Mesendoderm (in vitro differentiated cells): ENCODE measurements at regions not wholly inside any gene's neighbourhood (a gene's known extent, or its start where the extent isn't known, plus 50 kb on each side); places are given as distances from the start of the nearest gene placed in this dataset.

ENCODE experiments used
- DNase-seq: peaks from one replicate; pipeline ENCODE4 v3.0.0; 2013
- H2AK5ac ChIP-seq: 2 replicates; pipeline ENCODE4 v1.6.1; 2013; ENCODE audit warnings: low read length, inconsistent platforms
- H2BK120ac ChIP-seq: 2 replicates; pipeline ENCODE4 v1.6.1; 2013; ENCODE audit warnings: low read depth, mild to moderate bottlenecking, low read length, moderate library complexity, mixed read lengths
- H2BK15ac ChIP-seq: replicated peaks from 2 replicates; pipeline ENCODE4 v1.6.1; 2013; ENCODE audit warnings: low read depth, mild to moderate bottlenecking, moderate library complexity
- H2BK5ac ChIP-seq: 2 replicates; pipeline ENCODE4 v1.6.1; 2013; ENCODE audit warnings: low read length, inconsistent platforms
- H3K18ac ChIP-seq: 2 replicates; pipeline ENCODE4 v1.6.1; 2013; ENCODE audit warnings: mild to moderate bottlenecking, low read length, mixed read lengths
- H3K23ac ChIP-seq: one replicate; pipeline ENCODE4 v1.6.1; 2013; ENCODE audit warnings: low read length
- H3K27ac ChIP-seq: 2 replicates; pipeline ENCODE4 v1.5.1; 2013; ENCODE audit warnings: low read depth, mild to moderate bottlenecking, inconsistent platforms, low read length, moderate library complexity
- H3K27me3 ChIP-seq: 2 replicates; pipeline ENCODE4 v1.6.1; 2013; ENCODE audit warnings: low read length, control low read depth, mild to moderate bottlenecking, inconsistent platforms; ENCODE audit not compliant: insufficient read depth, poor library complexity
- H3K36me3 ChIP-seq: 2 replicates; pipeline ENCODE4 v1.6.1; 2013; ENCODE audit warnings: low read length, inconsistent platforms; ENCODE audit not compliant: control insufficient read depth, insufficient read depth
- H3K4ac ChIP-seq: one replicate; pipeline ENCODE4 v1.6.1; 2013; ENCODE audit warnings: low read depth, mild to moderate bottlenecking, low read length, moderate library complexity
- H3K4me1 ChIP-seq: 2 replicates; pipeline ENCODE4 v1.6.1; 2013; ENCODE audit warnings: low read depth, low read length, inconsistent platforms; ENCODE audit not compliant: control insufficient read depth
- H3K4me2 ChIP-seq: 2 replicates; pipeline ENCODE4 v1.6.1; 2013; ENCODE audit warnings: low read length
- H3K4me3 ChIP-seq: 2 replicates; pipeline ENCODE4 v1.5.1; 2013; ENCODE audit warnings: mild to moderate bottlenecking, low read length
- H3K56ac ChIP-seq: one replicate; pipeline ENCODE4 v1.6.1; 2013; ENCODE audit warnings: low read length
- H3K79me1 ChIP-seq: 2 replicates; pipeline ENCODE4 v1.6.1; 2013; ENCODE audit warnings: low read length, inconsistent platforms
- H3K79me2 ChIP-seq: 2 replicates; pipeline ENCODE4 v1.6.1; 2013; ENCODE audit warnings: mild to moderate bottlenecking, low read length; ENCODE audit not compliant: control insufficient read depth, insufficient read depth
- H3K9ac ChIP-seq: 2 replicates; pipeline ENCODE4 v1.6.1; 2013; ENCODE audit warnings: low read length, inconsistent platforms
- H4K5ac ChIP-seq: one replicate; pipeline ENCODE4 v1.6.1; 2013; ENCODE audit warnings: low read length
- H4K8ac ChIP-seq: one replicate; pipeline ENCODE4 v1.6.1; 2013; ENCODE audit warnings: low read depth, mild to moderate bottlenecking, control low read depth, low read length, moderate library complexity
- WGBS: extraction: QIAGEN DNeasy Blood & Tissue Kit; methylation state at CpG from one replicate; pipeline ENCODE4 v1.1.7; 2013; ENCODE audit warnings: low lambda C conversion rate, missing lambda C conversion rate; ENCODE audit not compliant: insufficient coverage; ENCODE audit errors: extremely low coverage; 5-methylcytosine and 5-hydroxymethylcytosine counted together

DNA sequence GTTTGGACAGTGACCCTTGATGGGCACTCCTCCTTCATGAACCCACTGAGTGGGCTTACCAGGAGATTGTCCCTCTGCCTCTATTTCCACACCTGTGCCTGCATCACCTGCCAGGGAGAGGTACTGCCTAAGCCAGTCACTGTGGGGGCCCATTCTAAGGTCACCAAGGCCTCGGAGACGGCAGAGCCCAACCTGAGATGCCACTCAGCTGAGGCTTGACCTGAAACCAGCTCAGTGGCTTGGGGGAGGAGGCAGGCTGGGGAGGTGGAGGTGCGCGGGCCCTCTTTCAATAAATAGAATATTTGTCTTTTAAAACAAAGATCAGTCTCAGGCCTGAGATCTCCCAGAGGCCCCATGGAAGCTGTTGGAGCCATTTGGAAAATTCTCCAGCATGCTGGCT is 84.5 kb downstream of the DHCR7 start:
- Histone ChIP-seq H2BK120ac (no peak overlapping the region), H2AK5ac (no peak overlapping the region), H3K79me2 (no peaks in the 10 kb centered on the region), H3K56ac (no peak overlapping the region), H3K79me1 (no peaks in the 10 kb centered on the region), H3K18ac (no peak overlapping the region), H3K4me2 (no peak overlapping the region), H3K4me3 (no peak overlapping the region), H3K27me3 (no peaks in the 10 kb centered on the region), H3K36me3 (no peaks in the 10 kb centered on the region), H2BK15ac (no peak overlapping the region), H3K4ac (no peak overlapping the region), H2BK5ac (no peak overlapping the region), H4K8ac (no peak overlapping the region), H3K23ac (no peak overlapping the region), H4K5ac (no peak overlapping the region), H3K4me1 (no peaks in the 10 kb centered on the region), H3K27ac (no peak overlapping the region), H3K9ac (no peak overlapping the region)
- DNase-seq, result no peak
- WGBS, result no CpG with 5 or more reads among the region's 4 CpGs

DNA sequence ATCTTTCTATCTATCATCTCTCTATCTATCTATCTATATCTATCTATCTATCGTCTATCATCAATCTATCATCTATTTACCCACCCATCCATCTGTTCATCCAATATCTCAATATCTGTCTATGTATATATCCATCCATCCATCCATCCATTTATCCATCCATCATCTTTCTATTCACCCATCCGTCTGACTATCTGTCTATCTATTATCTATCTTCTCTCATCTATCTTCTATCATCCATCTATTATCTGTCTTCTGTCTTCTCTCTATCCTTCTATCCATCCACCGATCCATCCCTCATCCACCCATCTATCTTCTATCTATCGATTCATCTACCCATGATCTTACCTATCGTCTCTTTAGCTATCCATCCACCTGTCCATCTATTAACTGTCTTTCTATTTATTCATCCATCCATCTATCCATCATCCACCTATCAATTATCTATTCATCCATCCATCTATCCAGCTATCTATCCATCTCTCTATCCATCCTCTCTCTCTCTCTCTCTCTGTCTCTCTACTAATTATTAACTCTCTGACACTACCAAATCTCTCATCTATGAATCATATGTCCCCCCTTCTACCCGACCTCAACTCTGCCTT is 89.1 kb downstream of the DHCR7 start:
- no peak overlapping the region for H3K4me3 ChIP-seq
- WGBS, result 100% methylated on average over 5 of the region's 6 CpGs
- no peak overlapping the region for H2BK120ac ChIP-seq
- H4K8ac ChIP-seq, result no peak overlapping the region
- H3K4ac ChIP-seq, result no peak overlapping the region
- no peak overlapping the region for H3K9ac ChIP-seq
- H3K56ac ChIP-seq, result no peak overlapping the region
- H3K18ac ChIP-seq, result no peak overlapping the region
- H3K27me3 ChIP-seq, result no peaks in the 10 kb centered on the region
- no peak overlapping the region for H2BK5ac ChIP-seq
- no peak for DNase-seq
- H3K79me1 ChIP-seq, result no peaks in the 10 kb centered on the region
- H3K79me2 ChIP-seq, result no peaks in the 10 kb centered on the region
- H3K27ac ChIP-seq, result no peak overlapping the region
- no peak overlapping the region for H3K4me2 ChIP-seq
- H3K4me1 ChIP-seq, result no peaks in the 10 kb centered on the region
- H3K36me3 ChIP-seq, result no peaks in the 10 kb centered on the region
- no peak overlapping the region for H2BK15ac ChIP-seq
- H2AK5ac ChIP-seq, result no peak overlapping the region
- H3K23ac ChIP-seq, result no peak overlapping the region
- H4K5ac ChIP-seq, result no peak overlapping the region

DNA sequence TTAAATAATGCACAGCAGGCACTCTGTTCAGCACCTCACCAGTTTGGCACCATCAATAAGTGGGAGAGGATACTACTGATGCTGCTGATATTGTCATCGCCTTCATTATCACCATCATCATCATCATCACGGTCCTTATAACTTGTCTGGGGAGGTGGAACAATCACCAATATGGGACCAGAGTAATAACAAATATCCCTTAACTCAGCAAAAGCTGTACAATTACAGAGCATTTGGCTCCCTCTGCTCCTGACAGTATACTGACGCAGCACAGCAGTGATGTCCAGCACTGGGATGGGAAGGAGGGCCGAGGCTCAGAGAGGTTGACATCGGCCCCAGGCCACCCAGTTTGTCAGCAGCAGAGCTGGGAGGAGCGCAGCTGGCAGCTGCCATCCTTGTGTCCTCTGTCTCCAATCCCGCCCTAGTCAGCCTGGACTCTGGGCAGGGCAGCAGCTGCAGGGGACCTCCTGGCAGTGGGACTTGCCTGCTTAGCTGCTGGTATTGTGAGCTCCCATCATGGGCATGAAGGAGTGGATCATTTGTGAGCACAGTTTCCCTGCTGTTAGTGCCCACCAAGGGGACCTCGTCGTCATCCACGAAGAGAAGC is 90.0 kb downstream of the DHCR7 start:
- no CpG with 5 or more reads among the region's 10 CpGs for WGBS
- Histone ChIP-seq H3K4me2 (no peak overlapping the region), H3K27me3 (no peaks in the 10 kb centered on the region), H3K9ac (no peak overlapping the region), H3K4ac (no peak overlapping the region), H4K8ac (no peak overlapping the region), H2BK5ac (no peak overlapping the region), H3K23ac (no peak overlapping the region), H3K27ac (no peak overlapping the region), H3K79me1 (no peaks in the 10 kb centered on the region), H3K79me2 (no peaks in the 10 kb centered on the region), H3K4me3 (no peak overlapping the region), H2BK15ac (no peak overlapping the region), H4K5ac (no peak overlapping the region), H3K56ac (no peak overlapping the region), H2BK120ac (no peak overlapping the region), H3K4me1 (no peaks in the 10 kb centered on the region), H3K18ac (no peak overlapping the region), H3K36me3 (no peaks in the 10 kb centered on the region), H2AK5ac (no peak overlapping the region)
- DNase-seq, result no peak

DNA sequence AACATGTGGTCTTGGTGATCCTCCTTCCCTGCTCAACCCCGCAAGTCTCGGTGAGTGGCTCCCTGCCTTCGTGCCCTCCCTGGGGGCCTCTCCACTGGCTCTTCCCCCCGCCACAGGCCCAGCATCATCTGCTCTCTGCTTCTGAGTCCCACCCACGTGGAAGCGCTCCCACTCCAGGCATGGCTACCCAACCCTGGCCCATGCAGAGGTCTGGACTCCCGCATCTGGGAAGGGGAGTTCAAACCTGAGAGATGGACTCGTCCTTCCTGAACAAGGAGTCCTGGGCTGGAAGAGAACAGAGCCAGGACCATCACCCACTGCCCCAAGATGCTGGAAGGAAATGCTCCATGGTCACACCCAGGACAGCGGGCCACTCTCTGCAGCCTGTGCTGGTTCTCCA is 90.8 kb downstream of the DHCR7 start:
- Histone ChIP-seq H3K4me2 (no peak overlapping the region), H3K27ac (no peak overlapping the region), H3K23ac (no peak overlapping the region), H3K18ac (no peak overlapping the region), H3K4me3 (no peak overlapping the region), H2AK5ac (no peak overlapping the region), H3K4ac (no peak overlapping the region), H4K8ac (no peak overlapping the region), H3K9ac (no peak overlapping the region), H3K4me1 (no peaks in the 10 kb centered on the region), H3K56ac (no peak overlapping the region), H4K5ac (no peak overlapping the region), H3K79me2 (no peaks in the 10 kb centered on the region), H3K36me3 (no peaks in the 10 kb centered on the region), H3K79me1 (no peaks in the 10 kb centered on the region), H3K27me3 (no peaks in the 10 kb centered on the region), H2BK120ac (no peak overlapping the region), H2BK15ac (no peak overlapping the region), H2BK5ac (no peak overlapping the region)
- WGBS, result no CpG with 5 or more reads among the region's 9 CpGs
- DNase-seq, result no peak

DNA sequence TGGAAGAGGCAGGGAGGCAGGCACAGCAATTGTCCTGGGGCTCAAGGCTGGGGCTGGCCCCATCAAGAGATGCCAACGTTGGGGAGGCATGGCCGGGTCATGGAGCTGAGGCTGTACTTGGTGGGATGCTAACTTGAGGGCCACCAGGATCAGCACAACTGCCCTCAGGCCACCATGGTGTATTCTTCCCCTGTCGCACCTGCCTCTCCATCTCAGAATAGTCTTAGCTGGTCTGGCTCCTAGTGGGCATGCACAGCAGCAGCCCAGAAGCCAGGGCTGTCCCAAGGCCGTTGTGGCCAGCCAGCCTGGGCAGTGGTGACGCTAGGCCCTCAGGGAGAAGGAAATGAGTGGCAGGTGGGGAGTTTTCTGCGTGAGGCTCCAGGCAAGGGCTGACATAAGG is 91.3 kb downstream of the DHCR7 start:
- no peaks in the 10 kb centered on the region for H3K79me2 ChIP-seq
- H3K9ac ChIP-seq, result no peak overlapping the region
- H3K4ac ChIP-seq, result no peak overlapping the region
- DNase-seq, result no peak
- H3K18ac ChIP-seq, result no peak overlapping the region
- no peaks in the 10 kb centered on the region for H3K4me1 ChIP-seq
- H3K27me3 ChIP-seq, result no peaks in the 10 kb centered on the region
- no peak overlapping the region for H3K23ac ChIP-seq
- no peaks in the 10 kb centered on the region for H3K36me3 ChIP-seq
- WGBS, result no CpG with 5 or more reads among the region's 6 CpGs
- H3K4me3 ChIP-seq, result no peak overlapping the region
- H4K8ac ChIP-seq, result no peak overlapping the region
- H3K79me1 ChIP-seq, result no peaks in the 10 kb centered on the region
- no peak overlapping the region for H2AK5ac ChIP-seq
- H2BK5ac ChIP-seq, result no peak overlapping the region
- no peak overlapping the region for H4K5ac ChIP-seq
- no peak overlapping the region for H2BK120ac ChIP-seq
- no peak overlapping the region for H3K56ac ChIP-seq
- no peak overlapping the region for H3K4me2 ChIP-seq
- H3K27ac ChIP-seq, result no peak overlapping the region
- no peak overlapping the region for H2BK15ac ChIP-seq
